Keratinocyte (primary cell): ENCODE measurements at regions not wholly inside any gene's neighbourhood (a gene's known extent, or its start where the extent isn't known, plus 50 kb on each side); places are given as distances from the start of the nearest gene placed in this dataset.
A peak's percentile ranks its signal among the peaks of the same experiment; 100 is the strongest.
"Not testable (repeated sequence)": the region's sequence is repeated elsewhere in the genome, so short reads cannot be mapped to it uniquely, and the experiment has no call there.

Experiments used
- DNase-seq: peaks from one replicate; pipeline ENCODE4 v3.0.0-alpha.2; 2011; ENCODE audit warnings: low read depth, missing footprints, low spot score
- FAIRE-seq: peaks from 2 replicates; lab custom pipeline; 2011; peaks lifted over from hg19 to GRCh38; lab: Jason Lieb, UNC
- H2AFZ ChIP-seq: 2 replicates; pipeline ENCODE4 v1.6.0; 2012; ENCODE audit warnings: low read length, control low read depth, inconsistent platforms; ENCODE audit not compliant: control insufficient read depth
- H3K27ac ChIP-seq: 2 replicates; pipeline ENCODE4 v1.5.1; 2011; ENCODE audit warnings: low read length; ENCODE audit not compliant: control insufficient read depth, insufficient read depth
- H3K27me3 ChIP-seq: 3 replicates; pipeline ENCODE4 v1.6.0; 2011; ENCODE audit warnings: low read length; ENCODE audit not compliant: control insufficient read depth, insufficient read depth; ENCODE audit errors: extremely low read depth
- H3K36me3 ChIP-seq, 2 experiments: 2 replicates in 1 of 2; 3 replicates in 1 of 2; pipeline ENCODE4 v1.5.1; 2011; ENCODE audit warnings: low read length in 2 of 2, mild to moderate bottlenecking in 1 of 2; ENCODE audit not compliant: control insufficient read depth in 2 of 2, insufficient read depth in 2 of 2; ENCODE audit errors: extremely low read depth in 1 of 2
- H3K4me1 ChIP-seq: 3 replicates; pipeline ENCODE4 v1.5.1; 2011; ENCODE audit warnings: low read length; ENCODE audit not compliant: control insufficient read depth, insufficient read depth; ENCODE audit errors: extremely low read depth
- H3K4me2 ChIP-seq: 3 replicates; pipeline ENCODE4 v1.6.0; 2011; ENCODE audit warnings: low read depth, low read length; ENCODE audit not compliant: control insufficient read depth, insufficient read depth; ENCODE audit errors: extremely low read depth
- H3K4me3 ChIP-seq, 3 experiments: fragments of 200-600 bp in 1 of 3; sonication (generic) in 1 of 3; 2 replicates in 2 of 3; 3 replicates in 1 of 3; pipeline ENCODE4 v1.5.1; 2011 to 2016; ENCODE audit warnings: low read length in 3 of 3, mild to moderate bottlenecking in 3 of 3, control low read depth in 2 of 3, inconsistent platforms in 1 of 3, low read depth in 1 of 3, mixed read lengths in 1 of 3, mixed run types in 1 of 3, moderate library complexity in 1 of 3; ENCODE audit not compliant: control insufficient read depth in 2 of 3, insufficient read depth in 2 of 3; ENCODE audit errors: extremely low read depth in 1 of 3
- H3K79me2 ChIP-seq: 2 replicates; pipeline ENCODE4 v1.6.0; 2012; ENCODE audit warnings: low read length; ENCODE audit not compliant: control insufficient read depth, insufficient read depth
- H3K9ac ChIP-seq: 3 replicates; pipeline ENCODE4 v1.6.0; 2011; ENCODE audit warnings: low read length; ENCODE audit not compliant: control insufficient read depth, insufficient read depth; ENCODE audit errors: extremely low read depth
- H3K9me1 ChIP-seq: 3 replicates; pipeline ENCODE4 v1.6.0; 2011; ENCODE audit warnings: low read length; ENCODE audit not compliant: control insufficient read depth, insufficient read depth; ENCODE audit errors: extremely low read depth
- H3K9me3 ChIP-seq: 2 replicates; pipeline ENCODE4 v1.5.1; 2012; ENCODE audit warnings: low read depth, low read length; ENCODE audit not compliant: control insufficient read depth
- H4K20me1 ChIP-seq: 3 replicates; pipeline ENCODE4 v1.6.0; 2011; ENCODE audit warnings: low read length; ENCODE audit not compliant: control insufficient read depth, insufficient read depth; ENCODE audit errors: extremely low read depth
- CTCF ChIP-seq, 3 experiments: IDR thresholded peaks in 1 of 3; conservative IDR thresholded peaks in 1 of 3; optimal IDR thresholded peaks in 1 of 3; 2 replicates in 2 of 3; 3 replicates in 1 of 3; pipeline versions ENCODE3 to v1.5.1; 2011; ENCODE audit warnings: low read length in 3 of 3, mild to moderate bottlenecking in 3 of 3, moderate library complexity in 2 of 3, control low read depth in 1 of 3, inconsistent platforms in 1 of 3; ENCODE audit not compliant: insufficient read depth in 2 of 3; ENCODE audit errors: extremely low read depth in 1 of 3
- EZH2 ChIP-seq: IDR thresholded peaks from one replicate; pipeline ENCODE4 v1.6.1; 2012; ENCODE audit warnings: inconsistent platforms, mild to moderate bottlenecking, low read length, moderate library complexity
- dilution Hi-C: fragments of 300-500 bp; cut with MboI; formaldehyde crosslinking; loops from one replicate; pipeline ENCODE4 v1.7.0; 2020; ENCODE audit warnings: low sequenced_read_pairs; ENCODE audit not compliant: extremely low pct_ligation_motif_present

DNA sequence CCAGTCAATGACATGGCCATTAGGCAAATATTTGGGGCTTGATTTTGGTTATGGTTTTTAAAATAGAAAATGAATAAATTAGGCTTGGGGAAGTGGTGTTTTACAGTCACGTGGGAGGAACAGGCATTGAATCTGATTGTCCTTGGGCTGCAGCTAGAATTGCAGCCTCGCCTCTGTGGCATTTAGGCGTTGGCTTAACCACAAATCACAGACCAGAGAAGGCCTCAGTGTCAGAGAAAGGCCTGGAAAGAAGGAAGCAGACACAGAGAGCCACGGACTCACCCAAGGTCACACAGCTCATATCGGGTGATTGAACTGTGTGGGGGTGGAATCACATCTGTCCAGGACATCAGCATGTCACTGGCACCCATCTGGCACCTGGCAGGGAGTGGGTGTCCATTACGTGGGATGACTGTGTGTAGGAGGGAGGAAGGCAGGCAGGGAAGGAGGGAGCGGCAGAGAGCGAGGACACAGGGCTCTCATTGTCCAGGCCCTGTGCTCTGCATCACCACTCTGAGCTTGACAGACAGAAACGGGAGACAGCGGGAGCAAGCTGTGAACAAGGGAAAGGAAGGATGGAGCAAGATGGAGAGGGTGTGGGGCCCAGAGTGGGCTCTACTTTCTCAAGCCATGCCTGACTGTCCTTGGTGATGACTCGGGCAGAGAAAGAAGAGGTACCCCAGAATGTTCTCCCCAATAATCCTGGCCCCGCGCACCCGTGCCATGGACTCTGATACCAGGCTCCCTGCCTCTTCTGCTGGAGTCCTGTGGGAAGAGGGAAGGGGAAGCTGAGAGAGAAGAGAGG lies 186.4 kb downstream of the FAM43A start:
- Histone ChIP-seq H3K27ac (peak overlapping the region; percentile 82), H3K4me3 (peak overlapping the region in 1 of 3 experiments; percentile 21), H3K9ac (peak overlapping the region; percentile 39), H3K4me1 (peaks cover 36% of the 10 kb centered on the region), H3K9me1 (no peaks in the 10 kb centered on the region), H4K20me1 (no peaks in the 10 kb centered on the region), H2AFZ (peak overlapping the region; percentile 65), H3K36me3 (no peaks in the 10 kb centered on the region), H3K4me2 (peak overlapping the region; percentile 74), H3K79me2 (no peaks in the 10 kb centered on the region), H3K27me3 (no peaks in the 10 kb centered on the region), H3K9me3 (no peaks in the 10 kb centered on the region)
- peak; percentile 69 for DNase-seq
- dilution Hi-C loops, result no loop called here
- TF ChIP-seq EZH2, result no peak
- TF ChIP-seq CTCF (optimal IDR thresholded peaks at IDR 0.05 in 1 of 3, IDR thresholded peaks at IDR 0.05 in 1 of 3, conservative IDR thresholded peaks at IDR 0.05 in 1 of 3; ENCODE audit: extremely low read depth in 1 of 3, insufficient read depth in 2 of 3, low read length in 3 of 3), result no peak
- FAIRE-seq, result no peak

GRCh38 chr3:194872669-194872977 lies 186.9 kb downstream of the FAM43A start:
- dilution Hi-C loops, result no loop called here
- Histone ChIP-seq H3K4me1 (peaks cover 36% of the 10 kb centered on the region), H3K9me3 (no peaks in the 10 kb centered on the region), H4K20me1 (no peaks in the 10 kb centered on the region), H3K4me2 (peak overlapping the region; percentile 74), H3K27me3 (no peaks in the 10 kb centered on the region), H3K4me3 (no peak overlapping the region), H3K9ac (peak overlapping the region; percentile 39), H3K36me3 (no peaks in the 10 kb centered on the region), H2AFZ (no peak overlapping the region), H3K27ac (peak overlapping the region; percentile 82), H3K9me1 (no peaks in the 10 kb centered on the region), H3K79me2 (no peaks in the 10 kb centered on the region)
- peak; percentile 32 for DNase-seq
- peak; percentile 95 for FAIRE-seq
- TF ChIP-seq CTCF (optimal IDR thresholded peaks at IDR 0.05 in 1 of 3, IDR thresholded peaks at IDR 0.05 in 1 of 3, conservative IDR thresholded peaks at IDR 0.05 in 1 of 3; ENCODE audit: extremely low read depth in 1 of 3, insufficient read depth in 2 of 3, low read length in 3 of 3) (no peak), EZH2 (no peak)

DNA sequence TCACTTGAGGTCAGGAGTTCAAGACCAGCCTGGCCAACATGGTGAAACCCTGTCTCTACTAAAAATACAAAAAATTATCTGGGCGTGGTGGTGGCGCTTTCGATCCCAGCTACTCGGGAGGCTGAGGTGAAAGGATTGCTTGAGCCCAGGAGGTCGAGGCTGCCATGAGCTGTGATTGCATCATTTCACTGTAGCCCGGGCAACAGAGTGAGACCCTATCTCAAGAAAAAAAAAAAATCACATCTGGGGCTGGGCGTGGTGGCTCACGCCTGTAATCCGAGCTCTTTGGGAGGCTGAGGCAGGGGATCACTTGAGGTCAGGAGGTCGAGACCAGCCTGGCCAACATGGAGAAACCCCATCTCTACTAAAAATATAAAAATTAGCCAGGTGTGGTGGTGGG lies 187.8 kb downstream of the FAM43A start:
- H3K4me2 ChIP-seq, H3K27me3 ChIP-seq, H3K79me2 ChIP-seq, H3K9me3 ChIP-seq, dilution Hi-C loops, FAIRE-seq, H4K20me1 ChIP-seq, H2AFZ ChIP-seq, H3K27ac ChIP-seq, H3K36me3 ChIP-seq, DNase-seq, H3K9ac ChIP-seq, H3K4me3 ChIP-seq, H3K9me1 ChIP-seq: not testable (repeated sequence)
- peaks cover 36% of the 10 kb centered on the region for H3K4me1 ChIP-seq
